Peyer's patch (tissue), 4 donors: ENCODE measurements at regions not wholly inside any gene's neighbourhood (a gene's known extent, or its start where the extent isn't known, plus 50 kb on each side); places are given as distances from the start of the nearest gene placed in this dataset.

ENCODE experiments used
- DNase-seq, 3 donors: peaks; one replicate each; pipeline ENCODE4 v3.0.0-alpha.2; 2017 to 2019
- H3K27ac ChIP-seq, 4 donors: fragments of 200-600 bp; sonication (generic); one replicate each; pipeline ENCODE4 v1.5.1; 2016 to 2019
- H3K27me3 ChIP-seq, 2 donors: fragments of 200-600 bp; sonication (generic); one replicate each; pipeline ENCODE4 v1.5.1; 2019
- H3K36me3 ChIP-seq, 3 donors: fragments of 200-600 bp; sonication (generic); one replicate each; pipeline ENCODE4 v1.5.1; 2016 to 2019
- H3K4me1 ChIP-seq, 4 donors: fragments of 200-600 bp; sonication (generic); one replicate each; pipeline ENCODE4 v1.5.1; 2016 to 2019
- H3K4me3 ChIP-seq, 4 donors: fragments of 200-600 bp; sonication (generic); 1 replicate in 3 of 4; 2 replicates in 1 of 4; pipeline ENCODE4 v1.5.1; 2016 to 2019; ENCODE audit warnings: mild to moderate bottlenecking in 1 of 4
- H3K9me3 ChIP-seq, 4 donors: fragments of 200-600 bp; sonication (generic); one replicate each; pipeline ENCODE4 v1.5.1; 2016 to 2019; ENCODE audit warnings: mild to moderate bottlenecking in 1 of 4
- CTCF ChIP-seq, 6 experiments: fragments of 450-650 bp in 4 of 6; fragments of 200-600 bp in 2 of 6; sonication (generic) in 1 of 6; IDR thresholded peaks; one replicate each; pipeline ENCODE4 v1.5.1; 2017 to 2019; ENCODE audit warnings: antibody characterized with exemption in 6 of 6, mild to moderate bottlenecking in 3 of 6, moderate library complexity in 1 of 6
- POLR2A ChIP-seq, 2 donors: fragments of 450-650 bp; IDR thresholded peaks; one replicate each; pipeline ENCODE4 v1.5.1; 2017; ENCODE audit warnings: antibody characterized with exemption in 2 of 2, mild to moderate bottlenecking in 2 of 2, moderate library complexity in 2 of 2

- Histone ChIP-seq H3K9me3 (no peaks in the 10 kb centered on the region), H3K4me3 (no peak overlapping the region), H3K27ac (no peak overlapping the region), H3K4me1 (no peaks in the 10 kb centered on the region), H3K27me3 (no peaks in the 10 kb centered on the region), H3K36me3 (no peaks in the 10 kb centered on the region)
- TF ChIP-seq CTCF (IDR thresholded peaks at IDR 0.05): no peak
- TF ChIP-seq POLR2A (IDR thresholded peaks at IDR 0.05): no peak
- no peak for DNase-seq
These were observed 1448.6 kb upstream of the RAG2 start for GRCh38 chr11:38046571-38047135.

- no peaks in the 10 kb centered on the region for H3K4me1 ChIP-seq
- no peak overlapping the region for H3K4me3 ChIP-seq
- DNase-seq: no peak
- H3K27me3 ChIP-seq: no peaks in the 10 kb centered on the region
- TF ChIP-seq CTCF (IDR thresholded peaks at IDR 0.05) (no peak), POLR2A (IDR thresholded peaks at IDR 0.05) (no peak)
- H3K27ac ChIP-seq: no peak overlapping the region
- H3K36me3 ChIP-seq: no peaks in the 10 kb centered on the region
- no peaks in the 10 kb centered on the region for H3K9me3 ChIP-seq
These were observed 1445.0 kb upstream of the RAG2 start for GRCh38 chr11:38043060-38043459.

- no peaks in the 10 kb centered on the region for H3K4me1 ChIP-seq
- no peaks in the 10 kb centered on the region for H3K9me3 ChIP-seq
- H3K36me3 ChIP-seq: no peaks in the 10 kb centered on the region
- no peak for DNase-seq
- TF ChIP-seq POLR2A (IDR thresholded peaks at IDR 0.05): no peak
- no peak for TF ChIP-seq CTCF (IDR thresholded peaks at IDR 0.05)
- no peak overlapping the region for H3K27ac ChIP-seq
- H3K4me3 ChIP-seq: no peak overlapping the region
- no peaks in the 10 kb centered on the region for H3K27me3 ChIP-seq
These were observed 1440.7 kb upstream of the RAG2 start for GRCh38 chr11:38038777-38039176.

GRCh38 chr11:38019072-38019775 is 1421.2 kb upstream of the RAG2 start:
- Histone ChIP-seq H3K9me3 (no peaks in the 10 kb centered on the region), H3K4me1 (no peaks in the 10 kb centered on the region), H3K36me3 (no peaks in the 10 kb centered on the region), H3K4me3 (no peak overlapping the region), H3K27ac (no peak overlapping the region), H3K27me3 (no peaks in the 10 kb centered on the region)
- TF ChIP-seq CTCF (IDR thresholded peaks at IDR 0.05): no peak
- no peak for TF ChIP-seq POLR2A (IDR thresholded peaks at IDR 0.05)
- DNase-seq: no peak

- no peak for TF ChIP-seq POLR2A (IDR thresholded peaks at IDR 0.05)
- TF ChIP-seq CTCF (IDR thresholded peaks at IDR 0.05): no peak
- no peaks in the 10 kb centered on the region for H3K4me1 ChIP-seq
- DNase-seq: no peak
- no peaks in the 10 kb centered on the region for H3K9me3 ChIP-seq
- no peak overlapping the region for H3K27ac ChIP-seq
- H3K36me3 ChIP-seq: no peaks in the 10 kb centered on the region
- H3K27me3 ChIP-seq: no peaks in the 10 kb centered on the region
- no peak overlapping the region for H3K4me3 ChIP-seq
These were observed 1416.4 kb upstream of the RAG2 start for GRCh38 chr11:38014405-38014804.
